MCF 10A (cell line): ENCODE measurements at regions not wholly inside any gene's neighbourhood (a gene's known extent, or its start where the extent isn't known, plus 50 kb on each side); places are given as distances from the start of the nearest gene placed in this dataset.

Experiments
- BruUV-seq: library from RNA; stranded (reverse); fragments of 400-500 nt; replicated peaks from 2 replicates; lab custom pipeline; 2021; lab: Mats Ljungman, UMichigan
- CTCF ChIA-PET: fragments of 300-600 bp; sonication (Branson Sonifier 250); formaldehyde crosslinking; extraction: SDS; loops from one replicate; lab custom pipeline; 2021; ENCODE audit warnings: antibody characterized with exemption, inconsistent platforms; lab: Yijun Ruan, JAX
- POLR2A ChIA-PET: fragments of 300-600, 350-650 bp; sonication (Branson Sonifier 250); formaldehyde crosslinking; extraction: SDS; loops from one replicate; lab custom pipeline; 2020; ENCODE audit warnings: antibody characterized with exemption, inconsistent platforms; lab: Yijun Ruan, JAX
- DNase-seq: peaks from one replicate; pipeline ENCODE4 v3.0.0-alpha.2; 2018; ENCODE audit not compliant: unreplicated experiment
- H3K27ac Mint-ChIP-seq: one replicate; pipeline ENCODE4 v1.8.0; 2022; ENCODE audit warnings: mild to moderate bottlenecking, low read depth, mixed read lengths; ENCODE audit not compliant: unreplicated experiment
- H3K27me3 Mint-ChIP-seq: one replicate; pipeline ENCODE4 v1.8.0; 2022; ENCODE audit warnings: mixed read lengths; ENCODE audit not compliant: insufficient read depth, unreplicated experiment
- H3K36me3 Mint-ChIP-seq: one replicate; pipeline ENCODE4 v1.8.0; 2022; ENCODE audit warnings: mild to moderate bottlenecking, moderate library complexity, mixed read lengths; ENCODE audit not compliant: insufficient read depth, unreplicated experiment
- H3K4me1 Mint-ChIP-seq: one replicate; pipeline ENCODE4 v1.8.0; 2022; ENCODE audit warnings: mixed read lengths; ENCODE audit not compliant: insufficient read depth, unreplicated experiment
- H3K4me3 Mint-ChIP-seq: one replicate; pipeline ENCODE4 v1.8.0; 2022; ENCODE audit warnings: mild to moderate bottlenecking, moderate library complexity, mixed read lengths; ENCODE audit not compliant: unreplicated experiment
- H3K9me3 Mint-ChIP-seq: one replicate; pipeline ENCODE4 v1.8.0; 2022; ENCODE audit warnings: mixed read lengths; ENCODE audit not compliant: unreplicated experiment
- CTCF ChIP-seq: fragments of 200-600 bp; IDR thresholded peaks from one replicate; pipeline ENCODE4 v1.8.0; 2022; ENCODE audit warnings: antibody characterized with exemption, mild to moderate bottlenecking; ENCODE audit not compliant: unreplicated experiment
- intact Hi-C: fragments of 100-400 bp; cut with micrococcal nuclease; formaldehyde crosslinking; loops from 2 replicates; pipeline ENCODE4 v1.14.1; 2022

GRCh38 chr16:64434526-64435069 is 687.3 kb downstream of the CDH11 start:
- Mint-ChIP-seq H3K4me3 (no peak overlapping the region), H3K27me3 (no peaks in the 10 kb centered on the region), H3K27ac (no peak overlapping the region), H3K36me3 (no peaks in the 10 kb centered on the region), H3K4me1 (peaks cover 7% of the 10 kb centered on the region), H3K9me3 (peaks cover 18% of the 10 kb centered on the region)
- no TSS peak for BruUV-seq
- no peak for DNase-seq
- CTCF ChIA-PET = interaction anchor here (0.6 to 0.7 kb wide), 2 partner anchors 20 to 1442 kb away, joined by 3 read pairs; no protein-coding TSS in a partner anchor
- POLR2A ChIA-PET = interaction anchor here (0.5 to 0.6 kb wide), 2 partner anchors 461 to 809 kb away, joined by 3 to 4 read pairs; no protein-coding TSS in a partner anchor
- intact Hi-C loops = no loop called here
- TF ChIP-seq CTCF = no peak

GRCh38 chr16:64428463-64429113 is 693.3 kb downstream of the CDH11 start:
- ChIA-PET CTCF (interaction anchor here (0.7 kb wide), 1 partner anchor 18 kb away, joined by 3 read pairs; no protein-coding TSS in a partner anchor), POLR2A (interaction anchor here (0.6 to 1.1 kb wide), 2 partner anchors 8 to 18 kb away, joined by 3 to 4 read pairs; no protein-coding TSS in a partner anchor)
- no peak for TF ChIP-seq CTCF
- peak; percentile 78 for DNase-seq
- no peak overlapping the region for H3K4me3 Mint-ChIP-seq
- H3K9me3 Mint-ChIP-seq = peaks cover 17% of the 10 kb centered on the region
- H3K27ac Mint-ChIP-seq = no peak overlapping the region
- H3K27me3 Mint-ChIP-seq = no peaks in the 10 kb centered on the region
- intact Hi-C loops = no loop called here
- no TSS peak for BruUV-seq
- H3K4me1 Mint-ChIP-seq = peaks cover 10% of the 10 kb centered on the region
- H3K36me3 Mint-ChIP-seq = no peaks in the 10 kb centered on the region

- intact Hi-C loops = no loop called here
- H3K36me3 Mint-ChIP-seq = no peaks in the 10 kb centered on the region
- POLR2A ChIA-PET = no interaction called here
- H3K27me3 Mint-ChIP-seq = no peaks in the 10 kb centered on the region
- H3K4me1 Mint-ChIP-seq = peaks cover 10% of the 10 kb centered on the region
- DNase-seq = no peak
- H3K9me3 Mint-ChIP-seq = no peaks in the 10 kb centered on the region
- CTCF ChIA-PET = interaction anchor here (0.6 to 0.7 kb wide), 3 partner anchors 17 to 235 kb away, joined by 3 read pairs; no protein-coding TSS in a partner anchor
- no peak overlapping the region for H3K4me3 Mint-ChIP-seq
- TF ChIP-seq CTCF = no peak
- BruUV-seq = no TSS peak
- H3K27ac Mint-ChIP-seq = no peak overlapping the region
Measured at GRCh38 chr16:64426131-64426666, 695.7 kb downstream of the CDH11 start.

GRCh38 chr16:64425381-64425780 is 696.5 kb downstream of the CDH11 start:
- intact Hi-C loops = no loop called here
- Mint-ChIP-seq H3K27me3 (no peaks in the 10 kb centered on the region), H3K36me3 (no peaks in the 10 kb centered on the region), H3K27ac (no peak overlapping the region), H3K9me3 (no peaks in the 10 kb centered on the region), H3K4me1 (peaks cover 10% of the 10 kb centered on the region), H3K4me3 (no peak overlapping the region)
- TF ChIP-seq CTCF = no peak
- POLR2A ChIA-PET = no interaction called here
- no TSS peak for BruUV-seq
- CTCF ChIA-PET = interaction anchor here (0.7 kb wide), 1 partner anchor 481 kb away, joined by 3 read pairs; no protein-coding TSS in a partner anchor
- DNase-seq = no peak
